OCI-LY7 (cell line): ENCODE measurements at regions not wholly inside any gene's neighbourhood (a gene's known extent, or its start where the extent isn't known, plus 50 kb on each side); places are given as distances from the start of the nearest gene placed in this dataset.

ENCODE experiments used
- EZH2phosphoT487 ChIP-seq: fragments of 200-600 bp; sonication (generic); IDR thresholded peaks from 2 replicates; pipeline ENCODE4 v1.6.1; 2018; ENCODE audit warnings: low read depth, borderline replicate concordance, mild to moderate bottlenecking, mixed run types, antibody characterized with exemption, low read length, moderate library complexity, mixed read lengths
- TF ChIP-seq, protein P1 (sequence below): fragments of 200-600 bp; sonication (generic); conservative IDR thresholded peaks from 2 replicates; pipeline ENCODE4 v1.5.1; 2014; ENCODE audit warnings: mild to moderate bottlenecking, antibody characterized with exemption, low read length, moderate library complexity, mixed read lengths

DNA sequence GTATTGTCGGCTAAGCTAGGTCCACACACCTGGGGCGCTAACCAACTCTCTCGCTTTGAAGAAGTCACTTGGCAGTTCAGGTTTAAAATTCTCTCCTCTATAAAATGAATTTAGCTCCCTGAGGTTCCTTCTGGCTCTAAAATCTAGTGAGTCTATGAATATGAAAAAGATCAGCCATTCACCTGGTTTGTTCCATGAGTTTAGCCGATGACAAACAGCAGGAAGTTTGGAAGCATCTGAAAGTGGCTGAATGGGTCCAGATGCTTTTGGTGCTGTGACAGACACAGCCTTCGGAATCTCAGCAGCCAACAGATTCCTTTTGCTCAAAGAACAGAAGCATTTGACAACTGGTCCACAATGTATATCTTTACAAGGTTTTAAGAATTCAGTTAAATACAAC, 73.4 kb upstream of the FOXN3 start:
- TF ChIP-seq, protein P1, sequence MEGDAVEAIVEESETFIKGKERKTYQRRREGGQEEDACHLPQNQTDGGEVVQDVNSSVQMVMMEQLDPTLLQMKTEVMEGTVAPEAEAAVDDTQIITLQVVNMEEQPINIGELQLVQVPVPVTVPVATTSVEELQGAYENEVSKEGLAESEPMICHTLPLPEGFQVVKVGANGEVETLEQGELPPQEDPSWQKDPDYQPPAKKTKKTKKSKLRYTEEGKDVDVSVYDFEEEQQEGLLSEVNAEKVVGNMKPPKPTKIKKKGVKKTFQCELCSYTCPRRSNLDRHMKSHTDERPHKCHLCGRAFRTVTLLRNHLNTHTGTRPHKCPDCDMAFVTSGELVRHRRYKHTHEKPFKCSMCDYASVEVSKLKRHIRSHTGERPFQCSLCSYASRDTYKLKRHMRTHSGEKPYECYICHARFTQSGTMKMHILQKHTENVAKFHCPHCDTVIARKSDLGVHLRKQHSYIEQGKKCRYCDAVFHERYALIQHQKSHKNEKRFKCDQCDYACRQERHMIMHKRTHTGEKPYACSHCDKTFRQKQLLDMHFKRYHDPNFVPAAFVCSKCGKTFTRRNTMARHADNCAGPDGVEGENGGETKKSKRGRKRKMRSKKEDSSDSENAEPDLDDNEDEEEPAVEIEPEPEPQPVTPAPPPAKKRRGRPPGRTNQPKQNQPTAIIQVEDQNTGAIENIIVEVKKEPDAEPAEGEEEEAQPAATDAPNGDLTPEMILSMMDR: no peak
- no peak for TF ChIP-seq EZH2phosphoT487
